HG02763 (cell line): ENCODE measurements at regions not wholly inside any gene's neighbourhood (a gene's known extent, or its start where the extent isn't known, plus 50 kb on each side); places are given as distances from the start of the nearest gene placed in this dataset.

Experiments used
- ATAC-seq: cut with Tn5 transposase; IDR thresholded peaks from one replicate; pipeline ENCODE4 v1.9.1; 2021; ENCODE audit warnings: mild to moderate bottlenecking, moderate library complexity; ENCODE audit not compliant: unreplicated experiment

GRCh38 chr1:113219377-113219776 lies 146.4 kb downstream of the LRIG2 start:
- no peak for ATAC-seq

- ATAC-seq: no peak
Observed at GRCh38 chr1:113219828-113220227, 146.8 kb downstream of the LRIG2 start.

GRCh38 chr1:113223040-113223439 lies 150.0 kb downstream of the LRIG2 start:
- ATAC-seq: no peak

- no peak for ATAC-seq
Observed at GRCh38 chr1:113223546-113223945, 150.5 kb downstream of the LRIG2 start.

- ATAC-seq: peak; percentile 61
Observed at GRCh38 chr1:113226148-113226547, 153.2 kb downstream of the LRIG2 start.

- no peak for ATAC-seq
Observed at GRCh38 chr1:113231866-113232265, 158.4 kb upstream of the MAGI3 start.

- ATAC-seq: no peak
Observed at GRCh38 chr1:113233441-113233840, 156.9 kb upstream of the MAGI3 start.

- ATAC-seq: no peak
Observed at GRCh38 chr1:113241237-113241636, 149.1 kb upstream of the MAGI3 start.

GRCh38 chr1:113242481-113242880 lies 147.8 kb upstream of the MAGI3 start:
- ATAC-seq: no peak

- ATAC-seq: no peak
Observed at GRCh38 chr1:113243529-113243928, 146.8 kb upstream of the MAGI3 start.

GRCh38 chr1:113244112-113244820 lies 146.0 kb upstream of the MAGI3 start:
- no peak for ATAC-seq

GRCh38 chr1:113245252-113245651 lies 145.1 kb upstream of the MAGI3 start:
- ATAC-seq: no peak

GRCh38 chr1:113246929-113247328 lies 143.4 kb upstream of the MAGI3 start:
- no peak for ATAC-seq

GRCh38 chr1:113247355-113247754 lies 143.0 kb upstream of the MAGI3 start:
- ATAC-seq: no peak

- no peak for ATAC-seq
Observed at GRCh38 chr1:113247782-113248181, 142.5 kb upstream of the MAGI3 start.

- ATAC-seq: no peak
Observed at GRCh38 chr1:113248494-113248893, 141.8 kb upstream of the MAGI3 start.

- ATAC-seq: no peak
Observed at GRCh38 chr1:113250161-113250560, 140.2 kb upstream of the MAGI3 start.

GRCh38 chr1:113252166-113252565 lies 138.1 kb upstream of the MAGI3 start:
- ATAC-seq: no peak

GRCh38 chr1:113253187-113253586 lies 137.1 kb upstream of the MAGI3 start:
- ATAC-seq: no peak

GRCh38 chr1:113253590-113253989 lies 136.7 kb upstream of the MAGI3 start:
- no peak for ATAC-seq

GRCh38 chr1:113255038-113255719 lies 135.1 kb upstream of the MAGI3 start:
- ATAC-seq: no peak

GRCh38 chr1:113255720-113256347 lies 134.5 kb upstream of the MAGI3 start:
- no peak for ATAC-seq
